ENCODE measurements at regions not wholly inside any gene's neighbourhood (a gene's known extent, or its start where the extent isn't known, plus 50 kb on each side); places are given as distances from the start of the nearest gene placed in this dataset.
"Not testable (repeated sequence)": the region's sequence is repeated elsewhere in the genome, so short reads cannot be mapped to it uniquely, and the experiment has no call there.

- Histone ChIP-seq H3K27me3 (ENCODE audit: insufficient read depth, low read depth) (no peaks in the 10 kb centered on the region), H4K20me1 (ENCODE audit: insufficient read depth) (no peaks in the 10 kb centered on the region), H2AFZ (ENCODE audit: low read depth) (no peak overlapping the region), H3K4me1 (ENCODE audit: low read depth, poor library complexity, severe bottlenecking) (no peaks in the 10 kb centered on the region), H3K9ac (no peak overlapping the region), H3K36me3 (ENCODE audit: insufficient read depth) (no peaks in the 10 kb centered on the region), H3K4me2 (no peak overlapping the region), H3K27ac (no peak overlapping the region), H3K79me2 (ENCODE audit: insufficient read depth, low read depth) (no peaks in the 10 kb centered on the region), H3K4me3 (IDR thresholded peaks at IDR 0.05; ENCODE audit: insufficient read depth, low read depth, low read length) (no peak overlapping the region)
- TF ChIP-seq CTCF (conservative IDR thresholded peaks at IDR 0.05; ENCODE audit: low read depth, low read length), result no peak
Observed at GRCh38 chr1:60612790-60613189, 469.6 kb upstream of the NFIA start.

GRCh38 chr1:60606921-60607320 lies 475.4 kb upstream of the NFIA start:
- H3K27ac ChIP-seq; H3K36me3 ChIP-seq (ENCODE audit: insufficient read depth); H4K20me1 ChIP-seq (ENCODE audit: insufficient read depth); H3K79me2 ChIP-seq (ENCODE audit: insufficient read depth, low read depth); H3K9ac ChIP-seq; H3K27me3 ChIP-seq (ENCODE audit: insufficient read depth, low read depth); H3K4me1 ChIP-seq (ENCODE audit: low read depth, poor library complexity, severe bottlenecking); H3K4me2 ChIP-seq; H3K4me3 ChIP-seq (IDR thresholded peaks at IDR 0.05; ENCODE audit: insufficient read depth, low read depth, low read length); H2AFZ ChIP-seq (ENCODE audit: low read depth): not testable (repeated sequence)

GRCh38 chr1:60600532-60600931 lies 481.8 kb upstream of the NFIA start:
- Histone ChIP-seq H3K4me3 (IDR thresholded peaks at IDR 0.05; ENCODE audit: insufficient read depth, low read depth, low read length) (no peak overlapping the region), H4K20me1 (ENCODE audit: insufficient read depth) (no peaks in the 10 kb centered on the region), H3K27me3 (ENCODE audit: insufficient read depth, low read depth) (no peaks in the 10 kb centered on the region), H3K79me2 (ENCODE audit: insufficient read depth, low read depth) (no peaks in the 10 kb centered on the region), H3K4me2 (no peak overlapping the region), H3K27ac (no peak overlapping the region), H3K9ac (no peak overlapping the region), H3K4me1 (ENCODE audit: low read depth, poor library complexity, severe bottlenecking) (no peaks in the 10 kb centered on the region), H2AFZ (ENCODE audit: low read depth) (no peak overlapping the region), H3K36me3 (ENCODE audit: insufficient read depth) (no peaks in the 10 kb centered on the region)
- TF ChIP-seq CTCF (conservative IDR thresholded peaks at IDR 0.05; ENCODE audit: low read depth, low read length), result no peak

- H4K20me1 ChIP-seq (ENCODE audit: insufficient read depth), result no peaks in the 10 kb centered on the region
- H3K27me3 ChIP-seq (ENCODE audit: insufficient read depth, low read depth), result no peaks in the 10 kb centered on the region
- H3K9ac ChIP-seq, result no peak overlapping the region
- no peak overlapping the region for H3K4me2 ChIP-seq
- H3K4me1 ChIP-seq (ENCODE audit: low read depth, poor library complexity, severe bottlenecking), result no peaks in the 10 kb centered on the region
- no peaks in the 10 kb centered on the region for H3K79me2 ChIP-seq (ENCODE audit: insufficient read depth, low read depth)
- no peak overlapping the region for H3K27ac ChIP-seq
- H2AFZ ChIP-seq (ENCODE audit: low read depth), result no peak overlapping the region
- TF ChIP-seq CTCF (conservative IDR thresholded peaks at IDR 0.05; ENCODE audit: low read depth, low read length), result no peak
- H3K4me3 ChIP-seq (IDR thresholded peaks at IDR 0.05; ENCODE audit: insufficient read depth, low read depth, low read length), result no peak overlapping the region
- no peaks in the 10 kb centered on the region for H3K36me3 ChIP-seq (ENCODE audit: insufficient read depth)
Observed at GRCh38 chr1:60599574-60599973, 482.8 kb upstream of the NFIA start.

GRCh38 chr1:60598041-60598910 lies 484.1 kb upstream of the NFIA start:
- H3K4me2 ChIP-seq, result no peak overlapping the region
- H3K79me2 ChIP-seq (ENCODE audit: insufficient read depth, low read depth), result no peaks in the 10 kb centered on the region
- H4K20me1 ChIP-seq (ENCODE audit: insufficient read depth), result no peaks in the 10 kb centered on the region
- H3K4me1 ChIP-seq (ENCODE audit: low read depth, poor library complexity, severe bottlenecking), result no peaks in the 10 kb centered on the region
- no peaks in the 10 kb centered on the region for H3K27me3 ChIP-seq (ENCODE audit: insufficient read depth, low read depth)
- no peak for TF ChIP-seq CTCF (conservative IDR thresholded peaks at IDR 0.05; ENCODE audit: low read depth, low read length)
- H3K27ac ChIP-seq, result no peak overlapping the region
- H2AFZ ChIP-seq (ENCODE audit: low read depth), result no peak overlapping the region
- H3K36me3 ChIP-seq (ENCODE audit: insufficient read depth), result no peaks in the 10 kb centered on the region
- no peak overlapping the region for H3K9ac ChIP-seq
- no peak overlapping the region for H3K4me3 ChIP-seq (IDR thresholded peaks at IDR 0.05; ENCODE audit: insufficient read depth, low read depth, low read length)
